Transverse colon (tissue), 4 donors: ENCODE measurements at regions not wholly inside any gene's neighbourhood (a gene's known extent, or its start where the extent isn't known, plus 50 kb on each side); places are given as distances from the start of the nearest gene placed in this dataset.
"Not testable (repeated sequence)": the region's sequence is repeated elsewhere in the genome, so short reads cannot be mapped to it uniquely, and the experiment has no call there.

Experiments used
- DNase-seq: peaks from one replicate; pipeline ENCODE4 v3.0.0-alpha.2; 2019
- H3K27ac ChIP-seq, 4 donors: fragments of 200-600 bp; sonication (generic); 2 replicates each; pipeline ENCODE4 v1.5.1; 2016 to 2018; ENCODE audit warnings: inconsistent platforms in 4 of 4
- H3K27me3 ChIP-seq: fragments of 200-600 bp; sonication (generic); 2 replicates; pipeline ENCODE4 v1.5.1; 2017; ENCODE audit warnings: inconsistent platforms
- H3K36me3 ChIP-seq, 4 donors: fragments of 200-600 bp; sonication (generic); 2 replicates each; pipeline ENCODE4 v1.5.1; 2017 to 2019; ENCODE audit warnings: inconsistent platforms in 4 of 4
- H3K4me1 ChIP-seq, 4 donors: fragments of 200-600 bp; sonication (generic); 2 replicates each; pipeline ENCODE4 v1.5.1; 2017 to 2020; ENCODE audit warnings: inconsistent platforms in 4 of 4
- H3K4me3 ChIP-seq, 4 donors: fragments of 200-600 bp; sonication (generic); 1 replicate in 1 of 4; 2 replicates in 3 of 4; pipeline versions ENCODE4 v1.5.1 to v1.6.1; 2017 to 2019; ENCODE audit warnings: inconsistent platforms in 4 of 4
- H3K9me3 ChIP-seq, 2 donors: fragments of 200-600 bp; sonication (generic); 2 replicates each; pipeline ENCODE4 v1.5.1; 2017 to 2019; ENCODE audit warnings: inconsistent platforms in 2 of 2
- CTCF ChIP-seq, 5 experiments: fragments of 200-600 bp in 3 of 5; fragments of 450-650 bp in 2 of 5; sonication (generic) in 3 of 5; IDR thresholded peaks; 1 replicate in 2 of 5; 2 replicates in 3 of 5; pipeline ENCODE4 v1.5.1; 2016 to 2017; ENCODE audit warnings: antibody characterized with exemption in 5 of 5, inconsistent platforms in 3 of 5, mild to moderate bottlenecking in 2 of 5, moderate library complexity in 1 of 5
- EP300 ChIP-seq: sonication (generic); formaldehyde crosslinking; IDR thresholded peaks from one replicate; pipeline ENCODE4 v1.6.1; 2017; ENCODE audit warnings: antibody characterized with exemption, low read depth
- POLR2A ChIP-seq: fragments of 450-650 bp; IDR thresholded peaks from one replicate; pipeline ENCODE4 v1.6.1; 2016; ENCODE audit warnings: antibody characterized with exemption, mild to moderate bottlenecking, moderate library complexity
- POLR2AphosphoS5 ChIP-seq, 3 donors: sonication (generic); formaldehyde crosslinking; IDR thresholded peaks; one replicate each; pipeline ENCODE4 v1.6.1; 2016; ENCODE audit warnings: antibody characterized with exemption in 3 of 3
- WGBS, 2 donors: methylation state at CpG; one replicate each; pipeline ENCODE4 v1.1.5; 2018; ENCODE audit warnings: low coverage in 1 of 2; 5-methylcytosine and 5-hydroxymethylcytosine counted together
- in situ Hi-C, 4 donors: fragments of 200-750 bp; cut with MboI; loops; one replicate each; pipeline versions ENCODE4 v1.15.0 to v1.15.1; 2017; ENCODE audit warnings: low sequenced_read_pairs in 3 of 4, low pct_ligation_motif_present in 1 of 4, low pct_unique_long_range_greater_than_20kb in 1 of 4
- intact Hi-C: fragments of 100-400 bp; cut with DNase I; formaldehyde crosslinking; loops from one replicate; pipeline ENCODE4 v1.15.1; 2023; ENCODE audit warnings: low total_unique reads

- H3K27ac ChIP-seq, result no peak overlapping the region
- peaks cover 15% of the 10 kb centered on the region for H3K27me3 ChIP-seq
- H3K9me3 ChIP-seq, result no peaks in the 10 kb centered on the region
- H3K36me3 ChIP-seq, result no peaks in the 10 kb centered on the region
- in situ Hi-C loops (no loop called here), intact Hi-C loops (no loop called here)
- no peaks in the 10 kb centered on the region for H3K4me1 ChIP-seq
- no peak for TF ChIP-seq CTCF (IDR thresholded peaks at IDR 0.05)
- TF ChIP-seq POLR2AphosphoS5 (IDR thresholded peaks at IDR 0.05), result no peak
- no peak for TF ChIP-seq EP300
- no peak for TF ChIP-seq POLR2A
- WGBS, 2 donors, result 52 to 66% methylated on average over 2 to 8 of the region's 8 CpGs
- no peak overlapping the region for H3K4me3 ChIP-seq
- no peak for DNase-seq
Measured at GRCh38 chr22:49395617-49396016, 432.1 kb downstream of the BRD1 start.

GRCh38 chr22:49395062-49395461 is 432.6 kb downstream of the BRD1 start:
- DNase-seq, H3K36me3 ChIP-seq, H3K4me1 ChIP-seq, H3K27ac ChIP-seq, H3K4me3 ChIP-seq, in situ Hi-C loops, H3K9me3 ChIP-seq, intact Hi-C loops: not testable (repeated sequence)
- WGBS, 2 donors, result 78 to 82% methylated on average over 5 of the region's 5 CpGs
- H3K27me3 ChIP-seq, result peaks cover 12% of the 10 kb centered on the region

GRCh38 chr22:49394116-49394785 is 433.4 kb downstream of the BRD1 start:
- Histone ChIP-seq H3K4me3 (no peak overlapping the region), H3K9me3 (no peaks in the 10 kb centered on the region), H3K27me3 (peaks cover 12% of the 10 kb centered on the region), H3K27ac (no peak overlapping the region), H3K36me3 (no peaks in the 10 kb centered on the region), H3K4me1 (no peaks in the 10 kb centered on the region)
- intact Hi-C loops (no loop called here), in situ Hi-C loops (no loop called here)
- TF ChIP-seq POLR2A, result no peak
- no peak for DNase-seq
- WGBS, 2 donors, result 52 to 65% methylated on average over 4 to 7 of the region's 7 CpGs

- Histone ChIP-seq H3K9me3 (no peaks in the 10 kb centered on the region), H3K27ac (no peak overlapping the region), H3K4me3 (no peak overlapping the region), H3K27me3 (peaks cover 16% of the 10 kb centered on the region), H3K36me3 (no peaks in the 10 kb centered on the region), H3K4me1 (no peaks in the 10 kb centered on the region)
- intact Hi-C loops (no loop called here), in situ Hi-C loops (no loop called here)
- TF ChIP-seq EP300, result no peak
- TF ChIP-seq POLR2A, result no peak
- no peak for TF ChIP-seq POLR2AphosphoS5 (IDR thresholded peaks at IDR 0.05)
- TF ChIP-seq CTCF (IDR thresholded peaks at IDR 0.05), result no peak
- DNase-seq, result no peak
- WGBS, 2 donors, result 87% methylated on average over 7 of the region's 7 CpGs; no CpG with 5 or more reads in 1 of the 2 donors
Measured at GRCh38 chr22:49393526-49393925, 434.1 kb downstream of the BRD1 start.

- DNase-seq, result no peak
- in situ Hi-C loops, result no loop called here
- H3K4me3 ChIP-seq, result no peak overlapping the region
- no peak overlapping the region for H3K27ac ChIP-seq
- no peaks in the 10 kb centered on the region for H3K9me3 ChIP-seq
- WGBS, 2 donors, result 61 to 71% methylated on average over 6 to 12 of the region's 12 CpGs
- no peak for TF ChIP-seq CTCF (IDR thresholded peaks at IDR 0.05)
- TF ChIP-seq EP300, result no peak
- TF ChIP-seq POLR2AphosphoS5 (IDR thresholded peaks at IDR 0.05), result no peak
- no peak for TF ChIP-seq POLR2A
- H3K27me3 ChIP-seq, result peaks cover 17% of the 10 kb centered on the region
- intact Hi-C loops, result no loop called here
- no peaks in the 10 kb centered on the region for H3K4me1 ChIP-seq
- no peaks in the 10 kb centered on the region for H3K36me3 ChIP-seq
Measured at GRCh38 chr22:49392841-49393510, 434.7 kb downstream of the BRD1 start.
